ENCODE measurements at regions not wholly inside any gene's neighbourhood (a gene's known extent, or its start where the extent isn't known, plus 50 kb on each side); places are given as distances from the start of the nearest gene placed in this dataset.

GRCh38 chr13:21812192-21812626, 141.3 kb downstream of the FGF9 start (continued):
- TF ChIP-seq EZH2 (IDR thresholded peaks at IDR 0.05; ENCODE audit: low read depth, low read length, severe bottlenecking) (no peak), NRF1 (IDR thresholded peaks at IDR 0.05; ENCODE audit: low read depth, low read length) (no peak), CHD1 (IDR thresholded peaks at IDR 0.05; ENCODE audit: low read depth, low read length) (no peak), SP2 (IDR thresholded peaks at IDR 0.05; ENCODE audit: low read length) (no peak), ATF3 (IDR thresholded peaks at IDR 0.05; ENCODE audit: insufficient read depth, low read depth, low read length) (no peak)
